ENCODE measurements at regions not wholly inside any gene's neighbourhood (a gene's known extent, or its start where the extent isn't known, plus 50 kb on each side); places are given as distances from the start of the nearest gene placed in this dataset.

- TF ChIP-seq, protein P1, sequence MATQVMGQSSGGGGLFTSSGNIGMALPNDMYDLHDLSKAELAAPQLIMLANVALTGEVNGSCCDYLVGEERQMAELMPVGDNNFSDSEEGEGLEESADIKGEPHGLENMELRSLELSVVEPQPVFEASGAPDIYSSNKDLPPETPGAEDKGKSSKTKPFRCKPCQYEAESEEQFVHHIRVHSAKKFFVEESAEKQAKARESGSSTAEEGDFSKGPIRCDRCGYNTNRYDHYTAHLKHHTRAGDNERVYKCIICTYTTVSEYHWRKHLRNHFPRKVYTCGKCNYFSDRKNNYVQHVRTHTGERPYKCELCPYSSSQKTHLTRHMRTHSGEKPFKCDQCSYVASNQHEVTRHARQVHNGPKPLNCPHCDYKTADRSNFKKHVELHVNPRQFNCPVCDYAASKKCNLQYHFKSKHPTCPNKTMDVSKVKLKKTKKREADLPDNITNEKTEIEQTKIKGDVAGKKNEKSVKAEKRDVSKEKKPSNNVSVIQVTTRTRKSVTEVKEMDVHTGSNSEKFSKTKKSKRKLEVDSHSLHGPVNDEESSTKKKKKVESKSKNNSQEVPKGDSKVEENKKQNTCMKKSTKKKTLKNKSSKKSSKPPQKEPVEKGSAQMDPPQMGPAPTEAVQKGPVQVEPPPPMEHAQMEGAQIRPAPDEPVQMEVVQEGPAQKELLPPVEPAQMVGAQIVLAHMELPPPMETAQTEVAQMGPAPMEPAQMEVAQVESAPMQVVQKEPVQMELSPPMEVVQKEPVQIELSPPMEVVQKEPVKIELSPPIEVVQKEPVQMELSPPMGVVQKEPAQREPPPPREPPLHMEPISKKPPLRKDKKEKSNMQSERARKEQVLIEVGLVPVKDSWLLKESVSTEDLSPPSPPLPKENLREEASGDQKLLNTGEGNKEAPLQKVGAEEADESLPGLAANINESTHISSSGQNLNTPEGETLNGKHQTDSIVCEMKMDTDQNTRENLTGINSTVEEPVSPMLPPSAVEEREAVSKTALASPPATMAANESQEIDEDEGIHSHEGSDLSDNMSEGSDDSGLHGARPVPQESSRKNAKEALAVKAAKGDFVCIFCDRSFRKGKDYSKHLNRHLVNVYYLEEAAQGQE (IDR thresholded peaks at IDR 0.05; ENCODE audit: borderline replicate concordance): no peak
- TF ChIP-seq, protein P2, sequence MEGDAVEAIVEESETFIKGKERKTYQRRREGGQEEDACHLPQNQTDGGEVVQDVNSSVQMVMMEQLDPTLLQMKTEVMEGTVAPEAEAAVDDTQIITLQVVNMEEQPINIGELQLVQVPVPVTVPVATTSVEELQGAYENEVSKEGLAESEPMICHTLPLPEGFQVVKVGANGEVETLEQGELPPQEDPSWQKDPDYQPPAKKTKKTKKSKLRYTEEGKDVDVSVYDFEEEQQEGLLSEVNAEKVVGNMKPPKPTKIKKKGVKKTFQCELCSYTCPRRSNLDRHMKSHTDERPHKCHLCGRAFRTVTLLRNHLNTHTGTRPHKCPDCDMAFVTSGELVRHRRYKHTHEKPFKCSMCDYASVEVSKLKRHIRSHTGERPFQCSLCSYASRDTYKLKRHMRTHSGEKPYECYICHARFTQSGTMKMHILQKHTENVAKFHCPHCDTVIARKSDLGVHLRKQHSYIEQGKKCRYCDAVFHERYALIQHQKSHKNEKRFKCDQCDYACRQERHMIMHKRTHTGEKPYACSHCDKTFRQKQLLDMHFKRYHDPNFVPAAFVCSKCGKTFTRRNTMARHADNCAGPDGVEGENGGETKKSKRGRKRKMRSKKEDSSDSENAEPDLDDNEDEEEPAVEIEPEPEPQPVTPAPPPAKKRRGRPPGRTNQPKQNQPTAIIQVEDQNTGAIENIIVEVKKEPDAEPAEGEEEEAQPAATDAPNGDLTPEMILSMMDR (IDR thresholded peaks at IDR 0.05; ENCODE audit: poor library complexity, severe bottlenecking): no peak
- TF ChIP-seq RAD21 (conservative IDR thresholded peaks at IDR 0.05): no peak
- TF ChIP-seq POLR2AphosphoS5 (IDR thresholded peaks at IDR 0.05): no peak
- TF ChIP-seq MXI1 (conservative IDR thresholded peaks at IDR 0.05; ENCODE audit: poor library complexity, severe bottlenecking): no peak
- TF ChIP-seq TAF1 (IDR thresholded peaks at IDR 0.05; ENCODE audit: low read depth): no peak
- TF ChIP-seq SMC3 (conservative IDR thresholded peaks at IDR 0.05; ENCODE audit: poor library complexity): no peak
- no peak for TF ChIP-seq EZH2 (IDR thresholded peaks at IDR 0.05; ENCODE audit: borderline replicate concordance, insufficient read depth, low read length, poor library complexity, severe bottlenecking)
- TF ChIP-seq EP300 (conservative IDR thresholded peaks at IDR 0.05; ENCODE audit: poor library complexity, severe bottlenecking): no peak
Observed at GRCh38 chr5:24351285-24351684, 293.5 kb downstream of the CDH10 start.

GRCh38 chr5:24353016-24353415 is 291.8 kb downstream of the CDH10 start:
- Histone ChIP-seq H3K36me3 (ENCODE audit: insufficient read depth, low read length) (no peaks in the 10 kb centered on the region), H3K9ac (ENCODE audit: low read length) (no peak overlapping the region), H2AFZ (ENCODE audit: low read depth, low read length) (no peak overlapping the region), H3K4me3 (ENCODE audit: low read length) (no peak overlapping the region), H3K4me2 (ENCODE audit: low read length) (no peak overlapping the region), H3K9me2 (ENCODE audit: insufficient read depth, low read length) (no peaks in the 10 kb centered on the region), H3K27me3 (ENCODE audit: insufficient read depth, low read depth, low read length) (no peaks in the 10 kb centered on the region), H3K79me2 (replicated peaks; ENCODE audit: insufficient read depth, low read length) (no peaks in the 10 kb centered on the region), H4K20me1 (ENCODE audit: insufficient read depth) (no peaks in the 10 kb centered on the region), H3F3A (ENCODE audit: insufficient read depth, low read length, poor library complexity, severe bottlenecking) (no peaks in the 10 kb centered on the region), H3K9me3 (ENCODE audit: low read length) (no peaks in the 10 kb centered on the region), H3K27ac (ENCODE audit: low read length) (no peak overlapping the region)
- TF ChIP-seq EP300 (conservative IDR thresholded peaks at IDR 0.05; ENCODE audit: poor library complexity, severe bottlenecking): no peak
- TF ChIP-seq, protein P2 (IDR thresholded peaks at IDR 0.05; ENCODE audit: poor library complexity, severe bottlenecking): no peak
- no peak for TF ChIP-seq POLR2AphosphoS5 (IDR thresholded peaks at IDR 0.05)
- TF ChIP-seq, protein P1 (IDR thresholded peaks at IDR 0.05; ENCODE audit: borderline replicate concordance): no peak
- TF ChIP-seq EZH2 (IDR thresholded peaks at IDR 0.05; ENCODE audit: borderline replicate concordance, insufficient read depth, low read length, poor library complexity, severe bottlenecking): no peak
- no peak for TF ChIP-seq MXI1 (conservative IDR thresholded peaks at IDR 0.05; ENCODE audit: poor library complexity, severe bottlenecking)
- TF ChIP-seq TAF1 (IDR thresholded peaks at IDR 0.05; ENCODE audit: low read depth): no peak

More at GRCh38 chr5:24351285-24351684, 293.5 kb downstream of the CDH10 start:
- Histone ChIP-seq H4K20me1 (ENCODE audit: insufficient read depth) (no peaks in the 10 kb centered on the region), H3K9me3 (ENCODE audit: low read length) (no peaks in the 10 kb centered on the region), H3K4me2 (ENCODE audit: low read length) (no peak overlapping the region), H3K9ac (ENCODE audit: low read length) (no peak overlapping the region), H3K36me3 (ENCODE audit: insufficient read depth, low read length) (no peaks in the 10 kb centered on the region), H3K27ac (ENCODE audit: low read length) (no peak overlapping the region), H2AFZ (ENCODE audit: low read depth, low read length) (no peak overlapping the region), H3K9me2 (ENCODE audit: insufficient read depth, low read length) (no peaks in the 10 kb centered on the region), H3K79me2 (replicated peaks; ENCODE audit: insufficient read depth, low read length) (no peaks in the 10 kb centered on the region), H3F3A (ENCODE audit: insufficient read depth, low read length, poor library complexity, severe bottlenecking) (no peaks in the 10 kb centered on the region), H3K27me3 (ENCODE audit: insufficient read depth, low read depth, low read length) (no peaks in the 10 kb centered on the region), H3K4me3 (ENCODE audit: low read length) (no peak overlapping the region)
